Lung (tissue), 11 donors: ENCODE measurements at regions not wholly inside any gene's neighbourhood (a gene's known extent, or its start where the extent isn't known, plus 50 kb on each side); places are given as distances from the start of the nearest gene placed in this dataset.

Source experiments
- ATAC-seq: fragments of 200-7000 bp; cut with Tn5 transposase; one replicate; pipeline ENCODE4 v1.9.1; 2020; ENCODE audit warnings: moderate number of reproducible peaks; ENCODE audit not compliant: insufficient read depth, low FRiP score
- DNase-seq, 3 donors: peaks; one replicate each; pipeline ENCODE4 v3.0.0-alpha.2; 2013 to 2017
- H3K27ac ChIP-seq, 2 donors: one replicate each; pipeline ENCODE4 v1.5.1; 2013; ENCODE audit warnings: mild to moderate bottlenecking in 2 of 2, moderate library complexity in 2 of 2, control low read depth in 1 of 2, inconsistent platforms in 1 of 2, low read depth in 1 of 2, low read length in 1 of 2
- H3K27me3 ChIP-seq, 3 donors: one replicate each; pipeline ENCODE4 v1.5.1; 2013; ENCODE audit warnings: low read length in 2 of 3; ENCODE audit not compliant: control insufficient read depth in 3 of 3, insufficient read depth in 3 of 3
- H3K36me3 ChIP-seq, 4 donors: one replicate each; pipeline ENCODE4 v1.5.1; 2013; ENCODE audit warnings: low read length in 4 of 4, mild to moderate bottlenecking in 1 of 4, moderate library complexity in 1 of 4; ENCODE audit not compliant: control insufficient read depth in 4 of 4, insufficient read depth in 4 of 4
- H3K4me1 ChIP-seq, 5 donors: one replicate each; pipeline ENCODE4 v1.5.1; 2013; ENCODE audit warnings: low read length in 5 of 5, mild to moderate bottlenecking in 2 of 5, moderate library complexity in 1 of 5; ENCODE audit not compliant: control insufficient read depth in 5 of 5, insufficient read depth in 5 of 5
- H3K4me3 ChIP-seq: one replicate; pipeline ENCODE4 v1.5.1; 2013; ENCODE audit warnings: mild to moderate bottlenecking, control low read depth, moderate library complexity
- H3K9ac ChIP-seq, 2 donors: one replicate each; pipeline ENCODE4 v1.5.1; 2013; ENCODE audit warnings: low read length in 2 of 2, control low read depth in 1 of 2; ENCODE audit not compliant: insufficient read depth in 1 of 2
- H3K9me3 ChIP-seq, 4 donors: one replicate each; pipeline ENCODE4 v1.5.1; 2013; ENCODE audit warnings: low read length in 3 of 4, mild to moderate bottlenecking in 1 of 4, moderate library complexity in 1 of 4; ENCODE audit not compliant: control insufficient read depth in 4 of 4, insufficient read depth in 3 of 4
- CTCF ChIP-seq: IDR thresholded peaks from 2 replicates; pipeline ENCODE4 v1.5.1; 2012; ENCODE audit warnings: mild to moderate bottlenecking; ENCODE audit errors: control extremely low read depth, extremely low read depth
- WGBS, 2 donors: extraction: QIAGEN DNeasy Blood & Tissue Kit; methylation state at CpG; one replicate each; pipeline ENCODE4 v1.1.7; 2013; 5-methylcytosine and 5-hydroxymethylcytosine counted together
- donor health status: control.
- donor health status: control.
- donor health status: Bipolar disorder and iron deficiency.
- donor health status: healthy.
- donor health status: DM: yes; HTN: yes; CAD: no.

GRCh38 chr5:130545291-130545690, 619.8 kb downstream of the HINT1 start:
- Histone ChIP-seq H3K4me3 (no peak overlapping the region), H3K9ac (no peak overlapping the region), H3K27me3 (no peaks in the 10 kb centered on the region), H3K9me3 (peaks cover 0 to 15% (median 8%) of the 10 kb centered on the region in 4 donors), H3K27ac (no peak overlapping the region), H3K4me1 (no peaks in the 10 kb centered on the region), H3K36me3 (no peaks in the 10 kb centered on the region)
- ATAC-seq (no peak), DNase-seq (no peak)
- 62 to 79% methylated on average over 1 of the region's 1 CpG for WGBS, 2 donors
- no peak for TF ChIP-seq CTCF

GRCh38 chr5:130541617-130542221, 623.3 kb downstream of the HINT1 start:
- H3K4me3 ChIP-seq, result no peak overlapping the region
- no peaks in the 10 kb centered on the region for H3K27me3 ChIP-seq
- WGBS, 2 donors, result 42 to 46% methylated on average over 3 of the region's 3 CpGs
- H3K9ac ChIP-seq, result no peak overlapping the region
- peaks cover 0 to 15% (median 8%) of the 10 kb centered on the region in 4 donors for H3K9me3 ChIP-seq
- no peak for TF ChIP-seq CTCF
- H3K36me3 ChIP-seq, result no peaks in the 10 kb centered on the region
- ATAC-seq (no peak), DNase-seq (no peak)
- H3K4me1 ChIP-seq, result no peaks in the 10 kb centered on the region
- H3K27ac ChIP-seq, result no peak overlapping the region

- Histone ChIP-seq H3K4me1 (no peaks in the 10 kb centered on the region), H3K27ac (no peak overlapping the region), H3K9me3 (no peaks in the 10 kb centered on the region), H3K36me3 (no peaks in the 10 kb centered on the region), H3K4me3 (no peak overlapping the region), H3K9ac (no peak overlapping the region), H3K27me3 (no peaks in the 10 kb centered on the region)
- TF ChIP-seq CTCF, result no peak
- WGBS, 2 donors, result 75 to 83% methylated on average over 1 of the region's 1 CpG
- DNase-seq (no peak), ATAC-seq (no peak)
These were observed 628.4 kb downstream of the HINT1 start for GRCh38 chr5:130536691-130537090.

GRCh38 chr5:130532786-130533185, 628.5 kb downstream of the CHSY3 start:
- ATAC-seq (no peak), DNase-seq (no peak)
- Histone ChIP-seq H3K4me1 (no peaks in the 10 kb centered on the region), H3K9ac (no peak overlapping the region), H3K36me3 (no peaks in the 10 kb centered on the region), H3K27ac (no peak overlapping the region), H3K9me3 (no peaks in the 10 kb centered on the region), H3K27me3 (no peaks in the 10 kb centered on the region), H3K4me3 (no peak overlapping the region)
- no peak for TF ChIP-seq CTCF
